ENCODE measurements at regions not wholly inside any gene's neighbourhood (a gene's known extent, or its start where the extent isn't known, plus 50 kb on each side); places are given as distances from the start of the nearest gene placed in this dataset.

DNA sequence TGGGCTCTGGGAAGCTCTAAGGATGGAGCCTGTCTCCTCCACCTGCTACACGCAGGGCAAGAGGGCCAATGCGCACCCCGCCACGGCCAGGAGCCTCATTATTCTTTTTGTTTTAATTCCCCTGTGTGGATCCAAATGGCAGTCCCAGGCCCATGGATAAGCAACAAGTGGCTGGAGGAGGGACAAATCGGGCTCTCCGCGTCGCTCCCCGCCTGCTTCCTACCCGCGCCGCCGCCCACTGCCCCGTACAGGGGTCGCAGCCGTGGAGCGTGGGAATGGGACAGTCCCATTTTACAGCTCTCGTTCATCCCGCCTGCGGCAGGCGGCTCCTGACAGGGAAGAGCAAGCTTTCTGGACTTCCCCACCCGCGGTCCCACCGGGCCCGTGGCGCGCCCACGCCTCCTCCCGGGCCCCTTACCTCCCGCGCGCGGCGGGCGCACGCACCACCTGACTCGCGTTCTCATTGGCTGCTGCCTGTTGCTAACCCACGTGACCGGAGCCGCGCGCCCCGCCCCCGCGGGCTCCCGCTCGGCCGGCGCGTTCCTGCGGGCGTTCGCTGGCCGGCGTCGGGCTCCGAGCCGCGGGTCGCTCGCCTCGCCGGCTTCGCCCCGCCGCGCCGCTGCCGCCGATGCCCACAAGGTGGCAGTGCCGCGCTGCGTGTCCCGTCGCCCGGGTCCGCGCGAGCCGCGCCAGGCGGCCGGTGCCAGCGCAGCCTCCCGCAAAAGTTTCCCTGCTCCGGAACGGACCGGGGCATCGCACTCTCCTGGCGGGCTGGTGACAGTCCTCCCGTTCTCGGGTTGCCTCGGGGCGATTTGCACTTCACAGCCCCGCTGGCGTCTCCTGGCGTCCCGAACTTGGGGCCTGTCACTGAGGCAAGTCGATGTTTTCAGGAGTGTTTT, 93.3 kb downstream of the CD83 start (continued):
- no peak for TF ChIP-seq RXRA (CRISPR knock-in tag; IDR thresholded peaks at IDR 0.05)
- peak; percentile 78 for TF ChIP-seq GABPB1 (CRISPR knock-in tag; IDR thresholded peaks at IDR 0.05)
- TF ChIP-seq ZNF616 (CRISPR knock-in tag; IDR thresholded peaks at IDR 0.05; ENCODE audit: low read depth), result no peak; the same call in 1 of the 2 replicates
- TF ChIP-seq ZNF20 (CRISPR knock-in tag; IDR thresholded peaks at IDR 0.05), result no peak
- TF ChIP-seq JUND (CRISPR knock-in tag; IDR thresholded peaks at IDR 0.05), result no peak
- TF ChIP-seq SMAD9 (CRISPR knock-in tag; IDR thresholded peaks at IDR 0.05), result no peak
- TF ChIP-seq, protein P1, sequence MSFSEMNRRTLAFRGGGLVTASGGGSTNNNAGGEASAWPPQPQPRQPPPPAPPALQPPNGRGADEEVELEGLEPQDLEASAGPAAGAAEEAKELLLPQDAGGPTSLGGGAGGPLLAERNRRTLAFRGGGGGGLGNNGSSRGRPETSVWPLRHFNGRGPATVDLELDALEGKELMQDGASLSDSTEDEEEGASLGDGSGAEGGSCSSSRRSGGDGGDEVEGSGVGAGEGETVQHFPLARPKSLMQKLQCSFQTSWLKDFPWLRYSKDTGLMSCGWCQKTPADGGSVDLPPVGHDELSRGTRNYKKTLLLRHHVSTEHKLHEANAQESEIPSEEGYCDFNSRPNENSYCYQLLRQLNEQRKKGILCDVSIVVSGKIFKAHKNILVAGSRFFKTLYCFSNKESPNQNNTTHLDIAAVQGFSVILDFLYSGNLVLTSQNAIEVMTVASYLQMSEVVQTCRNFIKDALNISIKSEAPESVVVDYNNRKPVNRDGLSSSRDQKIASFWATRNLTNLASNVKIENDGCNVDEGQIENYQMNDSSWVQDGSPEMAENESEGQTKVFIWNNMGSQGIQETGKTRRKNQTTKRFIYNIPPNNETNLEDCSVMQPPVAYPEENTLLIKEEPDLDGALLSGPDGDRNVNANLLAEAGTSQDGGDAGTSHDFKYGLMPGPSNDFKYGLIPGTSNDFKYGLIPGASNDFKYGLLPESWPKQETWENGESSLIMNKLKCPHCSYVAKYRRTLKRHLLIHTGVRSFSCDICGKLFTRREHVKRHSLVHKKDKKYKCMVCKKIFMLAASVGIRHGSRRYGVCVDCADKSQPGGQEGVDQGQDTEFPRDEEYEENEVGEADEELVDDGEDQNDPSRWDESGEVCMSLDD (CRISPR knock-in tag; IDR thresholded peaks at IDR 0.05; ENCODE audit: borderline replicate concordance), result no peak
- no peak for TF ChIP-seq IKZF4 (CRISPR knock-in tag; IDR thresholded peaks at IDR 0.05; ENCODE audit: borderline replicate concordance, low read depth, not compliant biosample characterization)
- no peak for TF ChIP-seq ZNF3 (CRISPR knock-in tag; IDR thresholded peaks at IDR 0.05)
- peak; percentile 71 for TF ChIP-seq HOXA3 (CRISPR knock-in tag; IDR thresholded peaks at IDR 0.05)
- TF ChIP-seq, protein P2, sequence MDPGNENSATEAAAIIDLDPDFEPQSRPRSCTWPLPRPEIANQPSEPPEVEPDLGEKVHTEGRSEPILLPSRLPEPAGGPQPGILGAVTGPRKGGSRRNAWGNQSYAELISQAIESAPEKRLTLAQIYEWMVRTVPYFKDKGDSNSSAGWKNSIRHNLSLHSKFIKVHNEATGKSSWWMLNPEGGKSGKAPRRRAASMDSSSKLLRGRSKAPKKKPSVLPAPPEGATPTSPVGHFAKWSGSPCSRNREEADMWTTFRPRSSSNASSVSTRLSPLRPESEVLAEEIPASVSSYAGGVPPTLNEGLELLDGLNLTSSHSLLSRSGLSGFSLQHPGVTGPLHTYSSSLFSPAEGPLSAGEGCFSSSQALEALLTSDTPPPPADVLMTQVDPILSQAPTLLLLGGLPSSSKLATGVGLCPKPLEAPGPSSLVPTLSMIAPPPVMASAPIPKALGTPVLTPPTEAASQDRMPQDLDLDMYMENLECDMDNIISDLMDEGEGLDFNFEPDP (CRISPR knock-in tag; conservative IDR thresholded peaks at IDR 0.05), result no peak
- TF ChIP-seq, protein P3, sequence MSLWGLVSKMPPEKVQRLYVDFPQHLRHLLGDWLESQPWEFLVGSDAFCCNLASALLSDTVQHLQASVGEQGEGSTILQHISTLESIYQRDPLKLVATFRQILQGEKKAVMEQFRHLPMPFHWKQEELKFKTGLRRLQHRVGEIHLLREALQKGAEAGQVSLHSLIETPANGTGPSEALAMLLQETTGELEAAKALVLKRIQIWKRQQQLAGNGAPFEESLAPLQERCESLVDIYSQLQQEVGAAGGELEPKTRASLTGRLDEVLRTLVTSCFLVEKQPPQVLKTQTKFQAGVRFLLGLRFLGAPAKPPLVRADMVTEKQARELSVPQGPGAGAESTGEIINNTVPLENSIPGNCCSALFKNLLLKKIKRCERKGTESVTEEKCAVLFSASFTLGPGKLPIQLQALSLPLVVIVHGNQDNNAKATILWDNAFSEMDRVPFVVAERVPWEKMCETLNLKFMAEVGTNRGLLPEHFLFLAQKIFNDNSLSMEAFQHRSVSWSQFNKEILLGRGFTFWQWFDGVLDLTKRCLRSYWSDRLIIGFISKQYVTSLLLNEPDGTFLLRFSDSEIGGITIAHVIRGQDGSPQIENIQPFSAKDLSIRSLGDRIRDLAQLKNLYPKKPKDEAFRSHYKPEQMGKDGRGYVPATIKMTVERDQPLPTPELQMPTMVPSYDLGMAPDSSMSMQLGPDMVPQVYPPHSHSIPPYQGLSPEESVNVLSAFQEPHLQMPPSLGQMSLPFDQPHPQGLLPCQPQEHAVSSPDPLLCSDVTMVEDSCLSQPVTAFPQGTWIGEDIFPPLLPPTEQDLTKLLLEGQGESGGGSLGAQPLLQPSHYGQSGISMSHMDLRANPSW (CRISPR knock-in tag; IDR thresholded peaks at IDR 0.05; ENCODE audit: borderline replicate concordance), result no peak
- no peak for TF ChIP-seq TBP (CRISPR knock-in tag; IDR thresholded peaks at IDR 0.05)
- peak; percentile 78; the same call in 1 of the 2 replicates for TF ChIP-seq ZMYM4 (CRISPR knock-in tag; IDR thresholded peaks at IDR 0.05)
- no peak for TF ChIP-seq CREM (IDR thresholded peaks at IDR 0.05)
- TF ChIP-seq CREM (CRISPR knock-in tag; IDR thresholded peaks at IDR 0.05), result no peak
- TF ChIP-seq RARG (CRISPR knock-in tag; IDR thresholded peaks at IDR 0.05; ENCODE audit: low read depth), result no peak
- TF ChIP-seq FOXK2 (IDR thresholded peaks at IDR 0.05), result no peak
- TF ChIP-seq CBX5 (CRISPR knock-in tag; IDR thresholded peaks at IDR 0.05; ENCODE audit: borderline replicate concordance), result no peak; the same call in none of the 2 replicates
- TF ChIP-seq NFIC (IDR thresholded peaks at IDR 0.05; ENCODE audit: low read length), result no peak
- no peak for TF ChIP-seq MXD4 (CRISPR knock-in tag; IDR thresholded peaks at IDR 0.05)
- no peak for TF ChIP-seq NFKBIZ (CRISPR knock-in tag; IDR thresholded peaks at IDR 0.05)
- TF ChIP-seq, protein P4, sequence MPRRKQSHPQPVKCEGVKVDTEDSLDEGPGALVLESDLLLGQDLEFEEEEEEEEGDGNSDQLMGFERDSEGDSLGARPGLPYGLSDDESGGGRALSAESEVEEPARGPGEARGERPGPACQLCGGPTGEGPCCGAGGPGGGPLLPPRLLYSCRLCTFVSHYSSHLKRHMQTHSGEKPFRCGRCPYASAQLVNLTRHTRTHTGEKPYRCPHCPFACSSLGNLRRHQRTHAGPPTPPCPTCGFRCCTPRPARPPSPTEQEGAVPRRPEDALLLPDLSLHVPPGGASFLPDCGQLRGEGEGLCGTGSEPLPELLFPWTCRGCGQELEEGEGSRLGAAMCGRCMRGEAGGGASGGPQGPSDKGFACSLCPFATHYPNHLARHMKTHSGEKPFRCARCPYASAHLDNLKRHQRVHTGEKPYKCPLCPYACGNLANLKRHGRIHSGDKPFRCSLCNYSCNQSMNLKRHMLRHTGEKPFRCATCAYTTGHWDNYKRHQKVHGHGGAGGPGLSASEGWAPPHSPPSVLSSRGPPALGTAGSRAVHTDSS (CRISPR knock-in tag; conservative IDR thresholded peaks at IDR 0.05), result peak; percentile 88; the same call in 1 of the 2 replicates

Data from HepG2 (cell line).